H9 (cell line): ENCODE measurements at regions not wholly inside any gene's neighbourhood (a gene's known extent, or its start where the extent isn't known, plus 50 kb on each side); places are given as distances from the start of the nearest gene placed in this dataset.

Source experiments
- DNase-seq: peaks from one replicate; pipeline ENCODE4 v3.0.0-alpha.2; 2017
- H2AFZ ChIP-seq: one replicate; pipeline ENCODE4 v1.6.1; 2013; ENCODE audit warnings: mild to moderate bottlenecking, low read length, control low read depth, moderate library complexity
- H2AK5ac ChIP-seq: 2 replicates; pipeline ENCODE4 v1.6.1; 2013; ENCODE audit warnings: low read length, control low read depth, mixed read lengths; ENCODE audit not compliant: insufficient read length
- H2BK120ac ChIP-seq: one replicate; pipeline ENCODE4 v1.6.1; 2013; ENCODE audit warnings: low read depth, mild to moderate bottlenecking, low read length, control low read depth, inconsistent platforms; ENCODE audit not compliant: poor library complexity, severe bottlenecking
- H2BK12ac ChIP-seq: 2 replicates; pipeline ENCODE4 v1.6.1; 2013; ENCODE audit warnings: low read length, control low read depth, mixed read lengths, low read depth; ENCODE audit not compliant: insufficient read length
- H2BK15ac ChIP-seq: 2 replicates; pipeline ENCODE4 v1.6.1; 2013; ENCODE audit warnings: low read depth, low read length, control low read depth
- H2BK20ac ChIP-seq: one replicate; pipeline ENCODE4 v1.6.1; 2013; ENCODE audit warnings: low read depth, mild to moderate bottlenecking, low read length, control low read depth, inconsistent platforms; ENCODE audit not compliant: poor library complexity, severe bottlenecking
- H2BK5ac ChIP-seq: 2 replicates; pipeline ENCODE4 v1.6.1; 2013; ENCODE audit warnings: low read length, control low read depth, mixed read lengths; ENCODE audit not compliant: insufficient read length
- H3K14ac ChIP-seq: 2 replicates; pipeline ENCODE4 v1.6.1; 2013; ENCODE audit warnings: low read length, control low read depth; ENCODE audit not compliant: insufficient read depth
- H3K18ac ChIP-seq: 2 replicates; pipeline ENCODE4 v1.6.1; 2013; ENCODE audit warnings: low read depth, mild to moderate bottlenecking, mixed read lengths, low read length, control low read depth; ENCODE audit not compliant: insufficient read length
- H3K23ac ChIP-seq: 2 replicates; pipeline ENCODE4 v1.6.1; 2013; ENCODE audit warnings: low read length, control low read depth, mixed read lengths, low read depth; ENCODE audit not compliant: insufficient read length
- H3K23me2 ChIP-seq: 2 replicates; pipeline ENCODE4 v1.6.1; 2013; ENCODE audit warnings: low read depth, mild to moderate bottlenecking, mixed read lengths, low read length, control low read depth; ENCODE audit not compliant: insufficient read length, poor library complexity, severe bottlenecking
- H3K27ac ChIP-seq: 2 replicates; pipeline ENCODE4 v1.5.1; 2013; ENCODE audit warnings: low read length, control low read depth, mixed read lengths, low read depth; ENCODE audit not compliant: insufficient read length
- H3K27me3 ChIP-seq: 2 replicates; pipeline ENCODE4 v1.6.1; 2013; ENCODE audit warnings: low read length, control low read depth, inconsistent platforms; ENCODE audit not compliant: insufficient read depth
- H3K4ac ChIP-seq: 2 replicates; pipeline ENCODE4 v1.6.1; 2013; ENCODE audit warnings: low read depth, mild to moderate bottlenecking, control low read depth, inconsistent platforms, low read length, moderate library complexity
- H3K4me1 ChIP-seq: 2 replicates; pipeline ENCODE4 v1.6.1; 2013; ENCODE audit warnings: low read length, control low read depth, inconsistent platforms; ENCODE audit not compliant: insufficient read depth
- H3K4me2 ChIP-seq: 2 replicates; pipeline ENCODE4 v1.6.1; 2013; ENCODE audit warnings: low read length, control low read depth, mixed read lengths; ENCODE audit not compliant: insufficient read length, insufficient read depth
- H3K56ac ChIP-seq: 2 replicates; pipeline ENCODE4 v1.6.1; 2013; ENCODE audit warnings: low read depth, mild to moderate bottlenecking, mixed read lengths, low read length, control low read depth; ENCODE audit not compliant: insufficient read length
- H3K79me1 ChIP-seq: 2 replicates; pipeline ENCODE4 v1.6.1; 2013; ENCODE audit warnings: low read depth, mild to moderate bottlenecking, moderate library complexity, low read length, control low read depth, inconsistent platforms; ENCODE audit not compliant: insufficient read depth, poor library complexity, severe bottlenecking
- H3K79me2 ChIP-seq: 2 replicates; pipeline ENCODE4 v1.6.1; 2013; ENCODE audit warnings: low read length, control low read depth, inconsistent platforms; ENCODE audit not compliant: insufficient read depth
- H3K9ac ChIP-seq: 2 replicates; pipeline ENCODE4 v1.6.1; 2013; ENCODE audit warnings: low read length, control low read depth, mixed read lengths; ENCODE audit not compliant: insufficient read length; ENCODE audit errors: extremely low read depth
- H3K9me3 ChIP-seq: one replicate; pipeline ENCODE4 v1.6.1; 2013; ENCODE audit warnings: low read depth, low read length, inconsistent platforms; ENCODE audit not compliant: control insufficient read depth
- H3T11ph ChIP-seq: one replicate; pipeline ENCODE4 v1.6.1; 2013; ENCODE audit warnings: mild to moderate bottlenecking, low read length, control low read depth, inconsistent platforms
- H4K20me1 ChIP-seq: one replicate; pipeline ENCODE4 v1.6.1; 2013; ENCODE audit not compliant: control insufficient read depth, insufficient read length, insufficient read depth
- H4K5ac ChIP-seq: 2 replicates; pipeline ENCODE4 v1.6.1; 2013; ENCODE audit warnings: low read depth, mild to moderate bottlenecking, mixed read lengths, low read length, control low read depth; ENCODE audit not compliant: insufficient read length
- H4K8ac ChIP-seq: replicated peaks from 2 replicates; pipeline ENCODE4 v1.6.1; 2013; ENCODE audit warnings: low read length, control low read depth, mixed read lengths, low read depth; ENCODE audit not compliant: insufficient read length
- H4K91ac ChIP-seq: 2 replicates; pipeline ENCODE4 v1.6.1; 2013; ENCODE audit warnings: low read depth, mild to moderate bottlenecking, moderate library complexity, mixed read lengths, low read length, control low read depth; ENCODE audit not compliant: insufficient read length
- H3K27ac Mint-ChIP-seq, 3 experiments: 2 replicates in 2 of 3; 3 replicates in 1 of 3; pipeline ENCODE4 v1.8.0; 2020 to 2021; ENCODE audit warnings: mixed read lengths in 3 of 3, mild to moderate bottlenecking in 1 of 3, moderate library complexity in 1 of 3
- H3K27me3 Mint-ChIP-seq: 2 replicates; pipeline ENCODE4 v1.8.0; 2021; ENCODE audit warnings: low read depth, mild to moderate bottlenecking, moderate library complexity, mixed read lengths
- H3K36me3 Mint-ChIP-seq, 3 experiments: 2 replicates in 2 of 3; 3 replicates in 1 of 3; pipeline ENCODE4 v1.8.0; 2020 to 2021; ENCODE audit warnings: low read depth in 3 of 3, mixed read lengths in 3 of 3; ENCODE audit not compliant: insufficient read depth in 1 of 3
- H3K4me1 Mint-ChIP-seq, 2 experiments: 2 replicates each; pipeline ENCODE4 v1.8.0; 2020; ENCODE audit warnings: mixed read lengths in 2 of 2
- H3K4me3 Mint-ChIP-seq, 2 experiments: 2 replicates in 1 of 2; 3 replicates in 1 of 2; pipeline ENCODE4 v1.8.0; 2020 to 2021; ENCODE audit warnings: mild to moderate bottlenecking in 2 of 2, mixed read lengths in 2 of 2, moderate library complexity in 1 of 2
- H3K9me3 Mint-ChIP-seq, 2 experiments: 2 replicates in 1 of 2; 3 replicates in 1 of 2; pipeline ENCODE4 v1.8.0; 2020; ENCODE audit warnings: mild to moderate bottlenecking in 2 of 2, mixed read lengths in 2 of 2, moderate library complexity in 1 of 2
- WGBS: extraction: QIAGEN DNeasy Blood & Tissue Kit; methylation state at CpG from one replicate; pipeline ENCODE4 v1.1.7; 2013; ENCODE audit warnings: missing lambda C conversion rate, low lambda C conversion rate, mixed read lengths; ENCODE audit not compliant: insufficient read length; ENCODE audit errors: extremely low coverage; 5-methylcytosine and 5-hydroxymethylcytosine counted together
- TF ChIP-seq, protein P1 (sequence below): fragments of 200-600 bp; sonication (generic); conservative IDR thresholded peaks from 3 replicates; pipeline ENCODE4 v1.8.0; 2021; ENCODE audit warnings: antibody characterized with exemption, mild to moderate bottlenecking

DNA sequence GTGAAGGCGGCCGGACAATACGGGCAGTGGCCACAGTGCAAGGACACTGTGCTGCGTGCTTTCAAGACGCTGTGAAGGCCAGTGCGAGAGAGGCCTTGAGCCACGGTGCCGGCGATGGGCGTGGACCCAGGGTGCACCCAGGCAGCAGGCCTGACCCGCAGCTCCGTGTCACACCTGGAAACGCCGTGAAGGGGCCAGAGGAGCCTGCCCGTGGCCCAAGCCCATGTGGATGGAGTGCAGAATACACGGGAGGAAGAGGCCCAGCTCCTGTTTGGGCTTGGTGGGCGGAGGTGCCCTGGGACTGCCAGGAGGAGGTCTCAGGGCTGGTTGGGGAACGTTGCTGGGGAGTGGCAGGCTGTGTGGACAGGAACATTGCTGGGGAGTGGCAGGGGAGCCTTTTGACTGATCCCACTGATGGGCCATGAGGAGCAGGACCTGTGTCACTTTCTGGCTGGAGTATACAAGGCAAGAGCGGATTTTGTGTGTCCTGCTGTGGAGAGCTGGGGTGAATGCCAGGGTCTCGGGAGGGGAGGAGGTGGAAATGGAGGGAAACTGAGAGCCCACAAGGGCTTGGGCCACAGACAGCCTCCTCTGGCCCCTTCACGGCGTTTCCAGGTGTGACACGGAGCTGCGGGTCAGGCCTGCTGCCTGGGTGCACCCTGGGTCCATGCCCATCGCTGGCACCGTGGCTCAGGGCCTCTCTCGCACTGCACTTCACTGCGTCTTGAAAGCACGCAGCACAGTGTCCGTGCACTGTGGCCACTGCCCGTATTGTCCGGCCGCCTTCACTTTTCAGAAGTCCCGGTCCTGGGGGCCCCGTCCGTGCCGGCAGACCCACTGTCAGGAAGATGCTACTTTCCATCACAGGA lies 925.4 kb downstream of the BRD1 start:
- DNase-seq: peak; percentile 17
- Histone ChIP-seq H4K5ac (no peak overlapping the region), H2BK120ac (no peak overlapping the region), H3K4me1 (no peaks in the 10 kb centered on the region), H3K56ac (no peak overlapping the region), H2AFZ (no peak overlapping the region), H3K23ac (no peak overlapping the region), H2BK12ac (no peak overlapping the region), H3K9me3 (no peaks in the 10 kb centered on the region), H2BK15ac (no peak overlapping the region), H3K4ac (no peak overlapping the region), H3K4me2 (no peak overlapping the region), H4K20me1 (no peaks in the 10 kb centered on the region), H3K14ac (no peak overlapping the region), H4K91ac (no peak overlapping the region), H3K23me2 (peaks cover 5% of the 10 kb centered on the region), H3K9ac (no peak overlapping the region), H3K79me2 (no peaks in the 10 kb centered on the region), H3K79me1 (no peaks in the 10 kb centered on the region), H3K27me3 (no peaks in the 10 kb centered on the region), H3K18ac (no peak overlapping the region), H2AK5ac (no peak overlapping the region), H4K8ac (no peak overlapping the region), H2BK20ac (no peak overlapping the region), H2BK5ac (no peak overlapping the region), H3K27ac (no peak overlapping the region), H3T11ph (no peak overlapping the region)
- no peak overlapping the region for H3K27ac Mint-ChIP-seq
- no peaks in the 10 kb centered on the region for H3K9me3 Mint-ChIP-seq
- no peak overlapping the region for H3K4me3 Mint-ChIP-seq
- H3K27me3 Mint-ChIP-seq: peaks cover 16% of the 10 kb centered on the region
- H3K36me3 Mint-ChIP-seq: no peaks in the 10 kb centered on the region; a peak in 1 of 7 replicates
- no CpG with 5 or more reads among the region's 37 CpGs for WGBS
- TF ChIP-seq, protein P1, sequence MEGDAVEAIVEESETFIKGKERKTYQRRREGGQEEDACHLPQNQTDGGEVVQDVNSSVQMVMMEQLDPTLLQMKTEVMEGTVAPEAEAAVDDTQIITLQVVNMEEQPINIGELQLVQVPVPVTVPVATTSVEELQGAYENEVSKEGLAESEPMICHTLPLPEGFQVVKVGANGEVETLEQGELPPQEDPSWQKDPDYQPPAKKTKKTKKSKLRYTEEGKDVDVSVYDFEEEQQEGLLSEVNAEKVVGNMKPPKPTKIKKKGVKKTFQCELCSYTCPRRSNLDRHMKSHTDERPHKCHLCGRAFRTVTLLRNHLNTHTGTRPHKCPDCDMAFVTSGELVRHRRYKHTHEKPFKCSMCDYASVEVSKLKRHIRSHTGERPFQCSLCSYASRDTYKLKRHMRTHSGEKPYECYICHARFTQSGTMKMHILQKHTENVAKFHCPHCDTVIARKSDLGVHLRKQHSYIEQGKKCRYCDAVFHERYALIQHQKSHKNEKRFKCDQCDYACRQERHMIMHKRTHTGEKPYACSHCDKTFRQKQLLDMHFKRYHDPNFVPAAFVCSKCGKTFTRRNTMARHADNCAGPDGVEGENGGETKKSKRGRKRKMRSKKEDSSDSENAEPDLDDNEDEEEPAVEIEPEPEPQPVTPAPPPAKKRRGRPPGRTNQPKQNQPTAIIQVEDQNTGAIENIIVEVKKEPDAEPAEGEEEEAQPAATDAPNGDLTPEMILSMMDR: no peak
- no peaks in the 10 kb centered on the region for H3K4me1 Mint-ChIP-seq
